ENCODE measurements at regions not wholly inside any gene's neighbourhood (a gene's known extent, or its start where the extent isn't known, plus 50 kb on each side); places are given as distances from the start of the nearest gene placed in this dataset.
"Not testable (repeated sequence)": the region's sequence is repeated elsewhere in the genome, so short reads cannot be mapped to it uniquely, and the experiment has no call there.

- Histone ChIP-seq H2AFZ (ENCODE audit: low read depth) (no peak overlapping the region), H3K4me1 (ENCODE audit: low read depth, poor library complexity, severe bottlenecking) (no peaks in the 10 kb centered on the region), H3K9ac (no peak overlapping the region), H4K20me1 (ENCODE audit: insufficient read depth) (no peaks in the 10 kb centered on the region), H3K27me3 (ENCODE audit: insufficient read depth, low read depth) (peaks cover 12% of the 10 kb centered on the region; the same call in 1 of the 2 replicates), H3K79me2 (ENCODE audit: insufficient read depth, low read depth) (no peaks in the 10 kb centered on the region), H3K27ac (no peak overlapping the region), H3K36me3 (ENCODE audit: insufficient read depth) (no peaks in the 10 kb centered on the region), H3K4me2 (no peak overlapping the region), H3K4me3 (IDR thresholded peaks at IDR 0.05; ENCODE audit: insufficient read depth, low read depth, low read length) (no peak overlapping the region)
- TF ChIP-seq CTCF (conservative IDR thresholded peaks at IDR 0.05; ENCODE audit: low read depth, low read length): no peak
Observed at GRCh38 chr9:135305546-135306180, 173.9 kb upstream of the PPP1R26 start.

- Histone ChIP-seq H3K4me3 (IDR thresholded peaks at IDR 0.05; ENCODE audit: insufficient read depth, low read depth, low read length) (no peak overlapping the region), H4K20me1 (ENCODE audit: insufficient read depth) (no peaks in the 10 kb centered on the region), H3K4me2 (no peak overlapping the region), H3K27me3 (ENCODE audit: insufficient read depth, low read depth) (peaks cover 16% of the 10 kb centered on the region; the same call in 1 of the 2 replicates), H3K4me1 (ENCODE audit: low read depth, poor library complexity, severe bottlenecking) (no peaks in the 10 kb centered on the region), H3K9ac (no peak overlapping the region), H3K36me3 (ENCODE audit: insufficient read depth) (no peaks in the 10 kb centered on the region), H2AFZ (ENCODE audit: low read depth) (no peak overlapping the region), H3K79me2 (ENCODE audit: insufficient read depth, low read depth) (no peaks in the 10 kb centered on the region), H3K27ac (no peak overlapping the region)
- no peak for TF ChIP-seq CTCF (conservative IDR thresholded peaks at IDR 0.05; ENCODE audit: low read depth, low read length)
Observed at GRCh38 chr9:135306699-135307098, 172.9 kb upstream of the PPP1R26 start.

GRCh38 chr9:135307300-135307699 is 172.3 kb upstream of the PPP1R26 start:
- no peak overlapping the region for H3K27ac ChIP-seq
- H3K79me2 ChIP-seq (ENCODE audit: insufficient read depth, low read depth): no peaks in the 10 kb centered on the region
- no peaks in the 10 kb centered on the region for H4K20me1 ChIP-seq (ENCODE audit: insufficient read depth)
- H2AFZ ChIP-seq (ENCODE audit: low read depth): no peak overlapping the region
- TF ChIP-seq CTCF (conservative IDR thresholded peaks at IDR 0.05; ENCODE audit: low read depth, low read length): no peak
- H3K36me3 ChIP-seq (ENCODE audit: insufficient read depth): no peaks in the 10 kb centered on the region
- H3K4me1 ChIP-seq (ENCODE audit: low read depth, poor library complexity, severe bottlenecking): no peaks in the 10 kb centered on the region
- H3K4me3 ChIP-seq (IDR thresholded peaks at IDR 0.05; ENCODE audit: insufficient read depth, low read depth, low read length): no peak overlapping the region
- no peak overlapping the region for H3K9ac ChIP-seq
- H3K27me3 ChIP-seq (ENCODE audit: insufficient read depth, low read depth): peaks cover 14% of the 10 kb centered on the region; the same call in 1 of the 2 replicates
- H3K4me2 ChIP-seq: no peak overlapping the region

- H3K4me1 ChIP-seq (ENCODE audit: low read depth, poor library complexity, severe bottlenecking); H3K79me2 ChIP-seq (ENCODE audit: insufficient read depth, low read depth); H2AFZ ChIP-seq (ENCODE audit: low read depth); H3K4me2 ChIP-seq; H3K4me3 ChIP-seq (IDR thresholded peaks at IDR 0.05; ENCODE audit: insufficient read depth, low read depth, low read length); H3K36me3 ChIP-seq (ENCODE audit: insufficient read depth); H4K20me1 ChIP-seq (ENCODE audit: insufficient read depth); H3K27ac ChIP-seq; H3K9ac ChIP-seq: not testable (repeated sequence)
- peaks cover 14% of the 10 kb centered on the region; the same call in 1 of the 2 replicates for H3K27me3 ChIP-seq (ENCODE audit: insufficient read depth, low read depth)
Observed at GRCh38 chr9:135307919-135308318, 171.7 kb upstream of the PPP1R26 start.
